Skeletal muscle satellite cell (primary cell): ENCODE measurements at regions not wholly inside any gene's neighbourhood (a gene's known extent, or its start where the extent isn't known, plus 50 kb on each side); places are given as distances from the start of the nearest gene placed in this dataset.
"Not testable (repeated sequence)": the region's sequence is repeated elsewhere in the genome, so short reads cannot be mapped to it uniquely, and the experiment has no call there.

Experiments used
- H3K27me3 ChIP-seq: 2 replicates; pipeline ENCODE4 v1.7.0; 2013; ENCODE audit warnings: low read length; ENCODE audit not compliant: control insufficient read depth, insufficient read depth
- H3K36me3 ChIP-seq: 2 replicates; pipeline ENCODE4 v1.7.0; 2013; ENCODE audit warnings: mild to moderate bottlenecking, control low read depth, low read length; ENCODE audit not compliant: insufficient read depth
- H3K4me1 ChIP-seq: 2 replicates; pipeline ENCODE4 v1.7.0; 2013; ENCODE audit warnings: low read length; ENCODE audit not compliant: control insufficient read depth, insufficient read depth
- H3K4me2 ChIP-seq: 2 replicates; pipeline ENCODE4 v1.7.0; 2013; ENCODE audit warnings: mild to moderate bottlenecking, low read length
- H3K4me3 ChIP-seq: 2 replicates; pipeline ENCODE4 v1.7.0; 2013; ENCODE audit warnings: low read length
- H3K9ac ChIP-seq: 2 replicates; pipeline ENCODE4 v1.7.0; 2013; ENCODE audit warnings: mild to moderate bottlenecking, low read depth, low read length, moderate library complexity
- H3K9me3 ChIP-seq: replicated peaks from 2 replicates; pipeline ENCODE4 v1.7.0; 2013; ENCODE audit warnings: mild to moderate bottlenecking, control low read depth, low read length

- Histone ChIP-seq H3K27me3 (peaks cover 29% of the 10 kb centered on the region), H3K4me1 (no peaks in the 10 kb centered on the region), H3K9ac (no peak overlapping the region), H3K36me3 (no peaks in the 10 kb centered on the region), H3K4me2 (no peak overlapping the region), H3K9me3 (no peaks in the 10 kb centered on the region), H3K4me3 (no peak overlapping the region)
These were observed 131.3 kb downstream of the LPIN1 start for GRCh38 chr2:11877764-11878163.

GRCh38 chr2:11885253-11885652, 138.8 kb downstream of the LPIN1 start:
- not testable (repeated sequence) for H3K9ac ChIP-seq, H3K4me2 ChIP-seq, H3K4me3 ChIP-seq, H3K36me3 ChIP-seq, H3K4me1 ChIP-seq, H3K27me3 ChIP-seq, H3K9me3 ChIP-seq

GRCh38 chr2:11886899-11887298, 140.5 kb downstream of the LPIN1 start:
- not testable (repeated sequence) for H3K9ac ChIP-seq, H3K4me2 ChIP-seq, H3K4me3 ChIP-seq, H3K9me3 ChIP-seq, H3K36me3 ChIP-seq, H3K27me3 ChIP-seq, H3K4me1 ChIP-seq

GRCh38 chr2:11889101-11889850, 142.8 kb downstream of the LPIN1 start:
- H3K27me3 ChIP-seq = no peaks in the 10 kb centered on the region
- no peaks in the 10 kb centered on the region for H3K4me1 ChIP-seq
- no peaks in the 10 kb centered on the region for H3K36me3 ChIP-seq
- H3K4me2 ChIP-seq = no peak overlapping the region
- H3K9ac ChIP-seq = no peak overlapping the region
- no peak overlapping the region for H3K4me3 ChIP-seq
- H3K9me3 ChIP-seq = no peaks in the 10 kb centered on the region

GRCh38 chr2:11889854-11890253, 143.4 kb downstream of the LPIN1 start:
- no peaks in the 10 kb centered on the region for H3K4me1 ChIP-seq
- no peaks in the 10 kb centered on the region for H3K36me3 ChIP-seq
- H3K4me2 ChIP-seq = no peak overlapping the region
- no peaks in the 10 kb centered on the region for H3K9me3 ChIP-seq
- no peak overlapping the region for H3K9ac ChIP-seq
- no peak overlapping the region for H3K4me3 ChIP-seq
- no peaks in the 10 kb centered on the region for H3K27me3 ChIP-seq

GRCh38 chr2:11891028-11891427, 144.6 kb downstream of the LPIN1 start:
- no peaks in the 10 kb centered on the region for H3K4me1 ChIP-seq

GRCh38 chr2:11891671-11892440, 145.4 kb downstream of the LPIN1 start:
- H3K9ac ChIP-seq = no peak overlapping the region
- H3K4me3 ChIP-seq = no peak overlapping the region
- H3K9me3 ChIP-seq = no peaks in the 10 kb centered on the region
- H3K4me2 ChIP-seq = no peak overlapping the region
- H3K4me1 ChIP-seq = no peaks in the 10 kb centered on the region
- H3K27me3 ChIP-seq = no peaks in the 10 kb centered on the region
- H3K36me3 ChIP-seq = no peaks in the 10 kb centered on the region

More at GRCh38 chr2:11891028-11891427, 144.6 kb downstream of the LPIN1 start:
- no peak overlapping the region for H3K4me2 ChIP-seq
- no peaks in the 10 kb centered on the region for H3K9me3 ChIP-seq
- H3K4me3 ChIP-seq = no peak overlapping the region
- H3K36me3 ChIP-seq = no peaks in the 10 kb centered on the region
- H3K9ac ChIP-seq = no peak overlapping the region
- H3K27me3 ChIP-seq = no peaks in the 10 kb centered on the region

- Histone ChIP-seq H3K36me3 (no peaks in the 10 kb centered on the region), H3K4me2 (no peak overlapping the region), H3K9ac (no peak overlapping the region), H3K27me3 (no peaks in the 10 kb centered on the region), H3K9me3 (no peaks in the 10 kb centered on the region), H3K4me1 (peaks cover 3% of the 10 kb centered on the region), H3K4me3 (no peak overlapping the region)
These were observed 150.0 kb downstream of the LPIN1 start for GRCh38 chr2:11896386-11896785.

- H3K27me3 ChIP-seq = no peaks in the 10 kb centered on the region
- no peaks in the 10 kb centered on the region for H3K9me3 ChIP-seq
- H3K4me2 ChIP-seq = no peak overlapping the region
- H3K36me3 ChIP-seq = no peaks in the 10 kb centered on the region
- H3K4me3 ChIP-seq = no peak overlapping the region
- no peak overlapping the region for H3K9ac ChIP-seq
- peaks cover 3% of the 10 kb centered on the region for H3K4me1 ChIP-seq
These were observed 152.1 kb downstream of the LPIN1 start for GRCh38 chr2:11898576-11898975.

GRCh38 chr2:11899264-11899818, 152.9 kb downstream of the LPIN1 start:
- H3K4me1 ChIP-seq = peaks cover 3% of the 10 kb centered on the region
- no peak overlapping the region for H3K4me2 ChIP-seq
- no peak overlapping the region for H3K4me3 ChIP-seq
- no peaks in the 10 kb centered on the region for H3K9me3 ChIP-seq
- no peaks in the 10 kb centered on the region for H3K36me3 ChIP-seq
- no peaks in the 10 kb centered on the region for H3K27me3 ChIP-seq
- H3K9ac ChIP-seq = no peak overlapping the region

GRCh38 chr2:11900891-11901290, 154.5 kb downstream of the LPIN1 start:
- H3K9me3 ChIP-seq, H3K4me2 ChIP-seq, H3K4me1 ChIP-seq: not testable (repeated sequence)

More at GRCh38 chr2:11900891-11901290, 154.5 kb downstream of the LPIN1 start:
- not testable (repeated sequence) for H3K9ac ChIP-seq, H3K4me3 ChIP-seq, H3K27me3 ChIP-seq, H3K36me3 ChIP-seq
